ENCODE measurements at regions not wholly inside any gene's neighbourhood (a gene's known extent, or its start where the extent isn't known, plus 50 kb on each side); places are given as distances from the start of the nearest gene placed in this dataset.

GRCh38 chr2:199606193-199606780, 148.5 kb upstream of the SATB2 start:
- TF ChIP-seq CTCF (IDR thresholded peaks at IDR 0.05; ENCODE audit: low read depth, low read length): no peak
- H3K4me3 ChIP-seq (ENCODE audit: low read depth, low read length): no peak overlapping the region

- no peak for TF ChIP-seq CTCF (IDR thresholded peaks at IDR 0.05; ENCODE audit: low read depth, low read length)
- H3K4me3 ChIP-seq (ENCODE audit: low read depth, low read length): no peak overlapping the region
Observed at GRCh38 chr2:199603721-199604291, 146.1 kb upstream of the SATB2 start.

- no peak for TF ChIP-seq CTCF (IDR thresholded peaks at IDR 0.05; ENCODE audit: low read depth, low read length)
Observed at GRCh38 chr2:199602896-199603717, 145.4 kb upstream of the SATB2 start.

GRCh38 chr2:199602271-199602895, 144.6 kb upstream of the SATB2 start:
- no peak for TF ChIP-seq CTCF (IDR thresholded peaks at IDR 0.05; ENCODE audit: low read depth, low read length)
- H3K4me3 ChIP-seq (ENCODE audit: low read depth, low read length): no peak overlapping the region

More at GRCh38 chr2:199602896-199603717, 145.4 kb upstream of the SATB2 start:
- no peak overlapping the region for H3K4me3 ChIP-seq (ENCODE audit: low read depth, low read length)

- H3K4me3 ChIP-seq (ENCODE audit: low read depth, low read length): no peak overlapping the region
- no peak for TF ChIP-seq CTCF (IDR thresholded peaks at IDR 0.05; ENCODE audit: low read depth, low read length)
Observed at GRCh38 chr2:199596549-199596948, 138.8 kb upstream of the SATB2 start.

GRCh38 chr2:199594443-199594842, 136.7 kb upstream of the SATB2 start:
- H3K4me3 ChIP-seq (ENCODE audit: low read depth, low read length): no peak overlapping the region
- TF ChIP-seq CTCF (IDR thresholded peaks at IDR 0.05; ENCODE audit: low read depth, low read length): no peak
